ENCODE measurements at regions not wholly inside any gene's neighbourhood (a gene's known extent, or its start where the extent isn't known, plus 50 kb on each side); places are given as distances from the start of the nearest gene placed in this dataset.

- Histone ChIP-seq H3K36me3 (ENCODE audit: control insufficient read depth, insufficient read depth, low read length) (no peaks in the 10 kb centered on the region), H3K4me3 (ENCODE audit: extremely low read depth, insufficient read depth, low read length, poor library complexity, severe bottlenecking) (no peak overlapping the region), H3K4me1 (ENCODE audit: control insufficient read depth, insufficient read depth, low read length, poor library complexity, severe bottlenecking) (no peaks in the 10 kb centered on the region), H3K27ac (ENCODE audit: low read depth, low read length, severe bottlenecking) (no peak overlapping the region), H3K9me3 (ENCODE audit: control insufficient read depth, low read length) (no peaks in the 10 kb centered on the region)
- 87 to 91% methylated on average over 12 to 13 of the region's 13 CpGs for WGBS, 2 experiments (ENCODE audit: insufficient coverage in 2 of 2)
Observed at GRCh38 chr12:111185206-111185888, 183.5 kb downstream of the PHETA1 start.

GRCh38 chr12:111184161-111184560 lies 184.7 kb downstream of the PHETA1 start:
- WGBS, 2 experiments (ENCODE audit: insufficient coverage in 2 of 2) = 90% methylated on average over 1 of the region's 1 CpG; no CpG with 5 or more reads in 1 of the 2 experiments
- Histone ChIP-seq H3K4me1 (ENCODE audit: control insufficient read depth, insufficient read depth, low read length, poor library complexity, severe bottlenecking) (no peaks in the 10 kb centered on the region), H3K27ac (ENCODE audit: low read depth, low read length, severe bottlenecking) (no peak overlapping the region), H3K9me3 (ENCODE audit: control insufficient read depth, low read length) (no peaks in the 10 kb centered on the region), H3K4me3 (ENCODE audit: extremely low read depth, insufficient read depth, low read length, poor library complexity, severe bottlenecking) (no peak overlapping the region), H3K36me3 (ENCODE audit: control insufficient read depth, insufficient read depth, low read length) (no peaks in the 10 kb centered on the region)

GRCh38 chr12:111183094-111183493 lies 185.8 kb downstream of the PHETA1 start:
- no peaks in the 10 kb centered on the region for H3K4me1 ChIP-seq (ENCODE audit: control insufficient read depth, insufficient read depth, low read length, poor library complexity, severe bottlenecking)
- no peak overlapping the region for H3K4me3 ChIP-seq (ENCODE audit: extremely low read depth, insufficient read depth, low read length, poor library complexity, severe bottlenecking)

GRCh38 chr12:111182382-111182781 lies 186.5 kb downstream of the PHETA1 start:
- H3K9me3 ChIP-seq (ENCODE audit: control insufficient read depth, low read length) = no peaks in the 10 kb centered on the region
- WGBS, 2 experiments (ENCODE audit: insufficient coverage in 2 of 2) = 91 to 92% methylated on average over 16 of the region's 16 CpGs
- H3K36me3 ChIP-seq (ENCODE audit: control insufficient read depth, insufficient read depth, low read length) = no peaks in the 10 kb centered on the region
- H3K4me1 ChIP-seq (ENCODE audit: control insufficient read depth, insufficient read depth, low read length, poor library complexity, severe bottlenecking) = no peaks in the 10 kb centered on the region
- no peak overlapping the region for H3K27ac ChIP-seq (ENCODE audit: low read depth, low read length, severe bottlenecking)
- H3K4me3 ChIP-seq (ENCODE audit: extremely low read depth, insufficient read depth, low read length, poor library complexity, severe bottlenecking) = no peak overlapping the region

More at GRCh38 chr12:111183094-111183493, 185.8 kb downstream of the PHETA1 start:
- no peak overlapping the region for H3K27ac ChIP-seq (ENCODE audit: low read depth, low read length, severe bottlenecking)
- no peaks in the 10 kb centered on the region for H3K9me3 ChIP-seq (ENCODE audit: control insufficient read depth, low read length)
- WGBS, 2 experiments (ENCODE audit: insufficient coverage in 2 of 2) = 81 to 90% methylated on average over 2 of the region's 2 CpGs
- no peaks in the 10 kb centered on the region for H3K36me3 ChIP-seq (ENCODE audit: control insufficient read depth, insufficient read depth, low read length)

DNA sequence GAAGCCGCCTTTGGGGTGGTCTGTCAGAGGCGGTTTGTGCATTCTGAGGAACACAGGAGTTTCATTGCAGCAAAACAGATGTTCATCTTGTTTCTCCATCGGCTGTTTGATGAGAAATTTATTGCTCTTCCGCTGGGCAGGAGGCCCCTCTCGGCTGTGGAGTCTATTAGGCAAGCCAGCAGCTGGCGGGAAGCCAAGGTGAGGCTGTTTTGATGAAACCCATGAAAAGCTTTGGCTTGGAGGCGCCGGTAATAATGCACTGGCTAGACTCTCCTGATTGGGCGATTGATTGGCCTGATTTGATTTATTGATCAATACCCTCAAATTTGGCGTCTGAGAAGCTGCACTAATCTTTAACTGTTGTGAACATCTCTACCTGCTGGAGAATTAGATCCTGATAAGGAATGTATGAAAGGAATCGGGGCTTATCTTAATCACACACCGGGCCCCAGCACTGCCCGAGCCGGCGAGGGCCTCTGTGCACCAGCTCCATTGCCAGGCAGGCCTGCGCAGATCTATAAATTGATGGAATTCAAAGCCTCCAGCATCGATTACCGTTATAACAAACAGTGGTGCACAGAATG lies 187.7 kb downstream of the PHETA1 start:
- 92 to 93% methylated on average over 17 to 18 of the region's 18 CpGs for WGBS, 2 experiments (ENCODE audit: insufficient coverage in 2 of 2)
- Histone ChIP-seq H3K4me1 (ENCODE audit: control insufficient read depth, insufficient read depth, low read length, poor library complexity, severe bottlenecking) (no peaks in the 10 kb centered on the region), H3K9me3 (ENCODE audit: control insufficient read depth, low read length) (no peaks in the 10 kb centered on the region), H3K4me3 (ENCODE audit: extremely low read depth, insufficient read depth, low read length, poor library complexity, severe bottlenecking) (no peak overlapping the region), H3K27ac (ENCODE audit: low read depth, low read length, severe bottlenecking) (no peak overlapping the region), H3K36me3 (ENCODE audit: control insufficient read depth, insufficient read depth, low read length) (no peaks in the 10 kb centered on the region)

GRCh38 chr12:111180426-111181142 lies 188.3 kb downstream of the PHETA1 start:
- no peaks in the 10 kb centered on the region for H3K9me3 ChIP-seq (ENCODE audit: control insufficient read depth, low read length)
- WGBS, 2 experiments (ENCODE audit: insufficient coverage in 2 of 2) = 93 to 97% methylated on average over 14 to 15 of the region's 19 CpGs
- no peaks in the 10 kb centered on the region for H3K36me3 ChIP-seq (ENCODE audit: control insufficient read depth, insufficient read depth, low read length)
- H3K27ac ChIP-seq (ENCODE audit: low read depth, low read length, severe bottlenecking) = no peak overlapping the region
- no peak overlapping the region for H3K4me3 ChIP-seq (ENCODE audit: extremely low read depth, insufficient read depth, low read length, poor library complexity, severe bottlenecking)
- no peaks in the 10 kb centered on the region for H3K4me1 ChIP-seq (ENCODE audit: control insufficient read depth, insufficient read depth, low read length, poor library complexity, severe bottlenecking)

GRCh38 chr12:111178181-111179081 lies 190.5 kb downstream of the PHETA1 start:
- Histone ChIP-seq H3K36me3 (ENCODE audit: control insufficient read depth, insufficient read depth, low read length) (no peaks in the 10 kb centered on the region), H3K27ac (ENCODE audit: low read depth, low read length, severe bottlenecking) (no peak overlapping the region), H3K4me1 (ENCODE audit: control insufficient read depth, insufficient read depth, low read length, poor library complexity, severe bottlenecking) (no peaks in the 10 kb centered on the region), H3K9me3 (ENCODE audit: control insufficient read depth, low read length) (no peaks in the 10 kb centered on the region), H3K4me3 (ENCODE audit: extremely low read depth, insufficient read depth, low read length, poor library complexity, severe bottlenecking) (no peak overlapping the region)
- 89 to 90% methylated on average over 12 to 13 of the region's 18 CpGs for WGBS, 2 experiments (ENCODE audit: insufficient coverage in 2 of 2)

DNA sequence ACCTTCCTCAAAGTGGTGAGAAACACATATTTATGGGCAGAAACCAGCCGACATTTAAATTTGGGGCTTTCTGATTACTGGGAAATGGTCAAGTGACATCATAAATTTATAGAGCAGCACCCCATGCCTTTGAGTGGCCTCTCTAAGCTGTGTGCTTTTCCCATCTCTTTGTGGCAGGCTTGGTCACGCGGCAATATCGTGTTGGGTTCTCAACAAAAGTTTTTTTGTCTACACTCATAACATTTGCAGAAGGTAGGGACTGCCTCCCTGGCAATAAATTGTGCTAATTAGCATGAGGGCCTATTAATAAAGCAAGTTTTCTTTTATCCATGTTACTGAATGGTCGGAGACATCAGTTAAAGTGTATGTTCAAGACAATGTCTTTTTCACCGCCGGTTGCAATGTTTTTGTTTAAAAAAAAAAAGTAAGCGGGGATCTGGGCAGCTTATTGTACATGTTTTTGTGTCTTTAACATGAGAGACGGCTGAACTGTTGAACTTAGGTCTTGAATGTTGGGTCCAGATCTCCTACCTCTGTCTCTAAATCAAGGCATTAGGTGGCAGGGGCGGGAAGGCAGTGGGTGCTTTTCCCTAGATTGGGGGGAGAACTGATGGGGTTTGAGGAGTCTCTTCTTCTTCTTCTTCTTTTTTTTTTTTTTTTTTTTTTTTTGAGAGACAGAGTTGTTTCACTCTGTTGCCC lies 193.3 kb downstream of the PHETA1 start:
- Histone ChIP-seq H3K27ac (ENCODE audit: low read depth, low read length, severe bottlenecking) (no peak overlapping the region), H3K4me3 (ENCODE audit: extremely low read depth, insufficient read depth, low read length, poor library complexity, severe bottlenecking) (no peak overlapping the region), H3K36me3 (ENCODE audit: control insufficient read depth, insufficient read depth, low read length) (no peaks in the 10 kb centered on the region), H3K4me1 (ENCODE audit: control insufficient read depth, insufficient read depth, low read length, poor library complexity, severe bottlenecking) (no peaks in the 10 kb centered on the region), H3K9me3 (ENCODE audit: control insufficient read depth, low read length) (no peaks in the 10 kb centered on the region)
- WGBS, 2 experiments (ENCODE audit: insufficient coverage in 2 of 2) = 86 to 94% methylated on average over 4 to 6 of the region's 10 CpGs

DNA sequence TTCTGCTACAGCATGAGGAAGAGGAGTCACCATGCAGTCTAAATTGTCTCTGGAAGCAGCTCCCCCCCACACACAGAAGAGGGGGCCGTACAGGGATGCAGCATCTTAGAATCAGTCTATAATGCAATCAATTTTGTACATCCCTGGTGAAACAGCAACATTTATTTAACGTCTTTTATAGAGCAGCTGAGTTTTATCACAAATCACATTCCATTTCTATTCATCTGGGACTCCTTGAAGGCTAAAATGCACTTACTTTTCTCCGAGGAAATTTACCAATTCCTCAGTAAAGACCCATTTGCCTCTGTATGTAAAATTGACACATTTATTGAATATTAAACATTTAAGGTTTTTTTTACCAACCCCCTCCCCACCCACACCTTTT lies 193.9 kb downstream of the PHETA1 start:
- no peak overlapping the region for H3K4me3 ChIP-seq (ENCODE audit: extremely low read depth, insufficient read depth, low read length, poor library complexity, severe bottlenecking)
- no peaks in the 10 kb centered on the region for H3K9me3 ChIP-seq (ENCODE audit: control insufficient read depth, low read length)
- no peaks in the 10 kb centered on the region for H3K4me1 ChIP-seq (ENCODE audit: control insufficient read depth, insufficient read depth, low read length, poor library complexity, severe bottlenecking)
- no peaks in the 10 kb centered on the region for H3K36me3 ChIP-seq (ENCODE audit: control insufficient read depth, insufficient read depth, low read length)
- WGBS, 2 experiments (ENCODE audit: insufficient coverage in 2 of 2) = 76 to 88% methylated on average over 1 to 2 of the region's 3 CpGs
- no peak overlapping the region for H3K27ac ChIP-seq (ENCODE audit: low read depth, low read length, severe bottlenecking)

All from mesodermal cell (in vitro differentiated cells).